GOT3 (cell line): ENCODE measurements at regions not wholly inside any gene's neighbourhood (a gene's known extent, or its start where the extent isn't known, plus 50 kb on each side); places are given as distances from the start of the nearest gene placed in this dataset.
"Not testable (repeated sequence)": the region's sequence is repeated elsewhere in the genome, so short reads cannot be mapped to it uniquely, and the experiment has no call there.

Experiments
- DNase-seq: peaks from one replicate; lab custom pipeline; 2025; ENCODE audit warnings: mixed read lengths; lab: John Stamatoyannopoulos, UW

DNA sequence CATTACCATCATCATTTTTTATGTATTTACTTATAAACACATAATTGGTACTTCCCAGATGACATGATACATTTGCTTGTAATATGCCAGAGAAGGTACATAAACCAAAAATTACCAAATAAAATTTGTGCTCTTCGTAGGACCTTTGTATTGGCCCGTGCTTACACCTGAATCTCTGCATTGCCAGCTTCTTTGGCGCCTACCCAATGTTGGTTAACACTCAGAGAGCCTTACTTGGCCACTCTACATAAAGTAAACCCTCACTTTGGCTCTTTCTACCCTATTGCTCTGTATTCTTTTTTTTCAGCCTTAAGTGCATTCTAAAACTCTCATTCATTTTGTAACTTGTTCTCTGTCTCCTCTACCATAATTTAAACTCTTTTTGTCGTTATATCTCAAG is 148.1 kb upstream of the ZNF608 start:
- DNase-seq = no peak

DNA sequence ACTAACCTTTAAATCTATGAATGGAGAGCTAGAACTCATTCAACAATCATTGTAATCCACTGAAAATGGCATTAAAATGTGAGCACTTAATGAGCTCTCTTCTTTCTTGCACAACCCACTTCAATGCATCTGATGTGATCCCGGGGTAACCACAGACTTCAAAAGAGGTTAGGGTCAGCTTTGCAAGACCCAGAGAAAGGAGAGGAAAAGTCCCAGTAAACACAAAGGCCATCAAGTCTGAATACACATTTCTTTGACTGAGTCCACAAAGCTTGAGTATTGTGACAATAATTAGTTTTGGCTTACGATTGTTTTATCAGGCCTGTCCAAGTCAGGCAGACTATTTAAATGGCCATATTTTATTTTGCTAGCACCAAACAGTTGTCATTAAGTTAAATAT is 148.8 kb upstream of the ZNF608 start:
- DNase-seq = no peak

DNA sequence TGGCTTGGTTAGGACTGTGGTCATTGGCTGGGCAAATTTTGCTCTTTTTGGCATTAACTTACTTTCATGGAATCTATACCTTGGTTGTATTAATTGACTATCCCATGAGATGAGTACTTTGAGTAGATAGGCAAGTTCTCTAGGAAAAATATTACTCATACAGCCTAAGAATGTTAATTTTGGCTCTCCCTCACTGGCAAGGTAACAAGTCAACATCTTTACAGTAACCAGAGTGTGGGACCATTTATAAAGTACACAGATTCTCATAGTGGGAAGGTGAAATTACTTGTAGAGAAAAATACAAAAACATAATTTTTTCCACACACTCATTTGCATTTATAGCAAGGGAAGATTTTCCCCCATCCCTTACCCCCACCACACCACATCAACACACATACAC is 154.6 kb upstream of the ZNF608 start:
- no peak for DNase-seq

DNA sequence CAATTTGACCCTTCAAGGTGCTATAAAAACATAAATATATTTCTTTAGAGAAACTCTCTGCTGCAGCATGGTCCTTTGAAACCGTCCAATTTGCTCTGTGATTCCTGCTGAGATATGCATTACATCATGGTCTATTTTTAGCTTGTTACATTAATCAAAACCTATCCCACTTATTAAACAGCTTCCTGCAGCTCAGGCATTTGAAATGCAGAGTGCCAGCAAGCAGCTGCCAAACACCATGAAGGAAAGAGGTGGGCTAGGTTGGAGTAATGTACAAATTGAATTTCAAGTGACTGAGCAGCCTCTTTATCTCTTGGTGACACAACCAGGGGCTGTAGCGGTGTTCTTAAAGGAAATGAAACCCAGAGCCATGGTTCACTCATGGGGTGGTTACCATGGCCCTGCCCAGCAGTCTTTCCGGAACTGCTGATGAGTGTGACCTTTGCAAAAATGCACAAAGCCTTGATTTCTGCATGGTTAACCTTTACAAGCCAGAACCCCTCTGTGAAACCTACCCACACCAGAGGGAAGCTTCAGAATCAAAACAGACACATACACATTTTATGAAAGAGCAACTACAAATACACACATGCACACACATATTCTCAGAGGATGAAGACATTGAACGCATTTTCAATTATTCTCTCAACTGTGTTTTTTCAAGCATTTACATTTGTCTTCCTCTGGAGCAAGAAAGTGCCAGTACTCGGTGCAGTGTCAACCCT is 155.8 kb upstream of the ZNF608 start:
- no peak for DNase-seq

DNA sequence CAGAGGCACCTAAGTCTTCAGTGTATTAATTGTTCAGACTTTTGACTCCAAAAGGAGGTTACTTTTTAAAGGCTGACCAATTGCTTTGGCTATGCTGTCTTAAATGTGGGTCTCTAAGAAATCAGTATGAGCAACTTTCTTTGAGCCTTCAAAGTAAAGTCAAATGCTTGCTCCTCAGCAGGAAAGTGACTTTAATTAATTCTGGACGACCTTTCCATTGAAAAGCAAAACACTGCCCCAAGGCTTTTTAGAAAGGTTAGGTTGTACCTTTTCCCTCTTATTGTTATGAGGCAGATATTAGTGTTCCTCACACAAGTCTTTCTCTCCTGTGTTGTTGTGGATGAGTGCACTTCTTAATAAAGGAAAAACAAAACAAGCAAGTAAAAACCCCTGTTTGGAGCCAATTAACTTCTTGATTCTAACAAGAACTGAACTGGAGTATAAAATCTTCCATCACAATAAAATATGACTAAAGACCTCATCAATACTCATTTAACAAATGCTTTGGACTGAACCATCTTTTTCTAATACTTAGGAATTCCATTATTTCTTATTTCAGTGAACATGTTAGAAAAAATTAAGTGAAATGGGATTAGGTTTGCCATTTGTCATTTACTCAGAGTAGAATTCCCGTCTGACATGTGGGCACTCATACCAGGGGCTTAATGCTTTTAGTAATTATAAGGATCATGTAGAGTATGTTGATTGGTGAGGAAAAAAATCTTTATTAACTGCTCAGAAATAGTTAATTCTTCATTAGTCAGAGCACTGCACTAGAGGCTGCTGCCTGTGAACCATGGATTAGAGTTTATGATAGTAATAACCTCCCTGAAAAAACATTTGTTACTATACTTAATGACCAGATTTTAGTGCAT is 159.1 kb upstream of the ZNF608 start:
- no peak for DNase-seq

DNA sequence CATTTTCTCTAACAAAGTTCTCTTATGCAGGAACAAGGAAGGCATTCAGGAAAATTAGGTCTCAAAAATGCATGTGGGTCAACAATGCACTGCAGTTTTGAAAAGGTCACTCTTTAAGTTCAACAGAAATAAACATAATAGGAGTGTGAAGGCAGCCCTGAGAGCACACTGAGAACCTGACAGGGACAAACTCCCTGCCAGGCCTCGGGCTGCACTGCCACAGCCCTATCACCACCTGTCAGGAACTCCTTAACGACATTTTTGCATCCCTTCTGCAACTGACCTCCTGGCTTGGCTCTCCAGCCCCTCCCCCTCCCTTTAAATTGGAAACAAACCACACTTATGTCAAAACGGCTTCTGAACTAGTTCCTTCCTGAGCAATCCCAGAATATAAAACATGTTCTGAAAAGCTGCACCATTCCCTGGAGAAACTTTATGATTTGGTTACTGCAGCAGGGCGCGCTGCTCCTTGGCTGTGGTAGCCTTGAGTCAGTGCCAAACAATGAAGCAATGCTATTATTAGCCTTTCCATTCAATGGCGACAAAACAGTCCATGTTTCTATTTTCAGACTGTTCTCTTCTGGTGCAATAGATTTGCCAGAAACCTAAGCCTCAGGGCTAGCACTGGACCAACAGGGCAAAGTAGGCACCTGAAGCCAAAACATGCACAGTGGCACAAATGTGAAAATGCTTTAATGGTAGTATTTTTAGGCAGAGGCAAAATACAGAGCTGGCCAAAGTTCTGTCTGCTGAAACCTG is 160.1 kb upstream of the ZNF608 start:
- no peak for DNase-seq

DNA sequence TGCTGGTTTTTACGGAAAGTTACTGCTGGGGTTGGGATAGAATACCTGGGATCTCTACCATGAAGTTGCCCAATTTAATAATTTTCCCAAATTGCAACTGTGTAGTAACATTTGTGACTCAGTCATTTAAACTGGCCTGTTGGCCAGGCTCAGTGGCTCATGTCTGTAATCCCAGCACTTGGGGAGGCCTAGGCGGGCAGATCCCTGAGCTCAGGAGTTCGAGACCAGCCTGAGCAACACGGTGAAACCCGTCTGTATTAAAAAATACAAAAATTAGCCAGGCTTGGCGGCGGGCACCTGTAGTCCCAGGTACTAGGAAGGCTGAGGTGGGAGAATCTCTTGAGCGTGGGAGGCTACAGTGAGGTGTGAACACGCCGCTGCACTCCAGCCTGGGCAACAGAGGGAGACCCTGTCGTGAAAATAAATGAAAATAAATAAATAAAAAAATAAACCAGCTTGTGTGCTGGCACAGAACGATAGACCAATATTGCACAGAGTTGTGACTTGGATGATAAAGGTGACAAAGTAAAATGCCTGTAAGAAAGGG is 160.7 kb upstream of the ZNF608 start:
- DNase-seq = no peak

DNA sequence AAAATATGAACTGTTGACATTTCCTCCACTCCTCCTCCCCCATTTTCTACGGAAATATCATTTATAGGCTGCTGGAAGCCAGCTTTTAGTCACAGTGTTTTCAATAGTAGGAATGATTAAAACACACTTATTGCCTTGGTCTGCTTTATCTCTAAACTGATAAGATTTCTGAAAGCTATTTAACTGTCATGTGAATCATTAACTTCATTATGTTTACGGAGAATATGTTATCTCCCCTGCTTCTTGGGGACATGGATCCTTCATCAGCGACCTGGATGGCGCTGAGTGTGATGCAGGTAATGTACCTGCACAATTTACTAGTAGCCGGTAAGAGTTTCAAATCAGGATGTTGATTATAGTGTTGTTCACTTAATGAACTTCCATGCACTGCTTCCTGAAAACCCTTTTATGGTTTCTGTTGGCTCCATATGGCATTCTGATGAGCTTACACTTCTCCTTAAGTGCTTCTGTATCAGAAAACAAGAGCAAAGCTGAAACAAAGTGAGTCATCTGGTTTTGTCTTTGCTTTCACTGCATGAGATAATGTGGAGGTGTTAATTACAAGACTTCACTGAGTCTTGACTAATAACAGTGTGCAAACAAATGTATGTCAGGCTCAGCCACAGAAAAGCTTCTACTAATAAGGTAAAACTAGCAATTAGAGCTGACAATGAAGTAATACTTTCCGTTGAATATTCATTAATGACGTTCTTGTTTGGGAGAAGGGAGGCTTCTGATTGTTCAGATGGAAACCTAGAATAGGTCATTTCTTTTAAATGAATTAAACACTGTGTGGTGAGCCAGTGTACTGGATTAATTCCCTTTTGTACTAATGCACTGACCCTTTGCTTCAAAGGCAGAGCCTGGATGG is 162.4 kb upstream of the ZNF608 start:
- DNase-seq = no peak

DNA sequence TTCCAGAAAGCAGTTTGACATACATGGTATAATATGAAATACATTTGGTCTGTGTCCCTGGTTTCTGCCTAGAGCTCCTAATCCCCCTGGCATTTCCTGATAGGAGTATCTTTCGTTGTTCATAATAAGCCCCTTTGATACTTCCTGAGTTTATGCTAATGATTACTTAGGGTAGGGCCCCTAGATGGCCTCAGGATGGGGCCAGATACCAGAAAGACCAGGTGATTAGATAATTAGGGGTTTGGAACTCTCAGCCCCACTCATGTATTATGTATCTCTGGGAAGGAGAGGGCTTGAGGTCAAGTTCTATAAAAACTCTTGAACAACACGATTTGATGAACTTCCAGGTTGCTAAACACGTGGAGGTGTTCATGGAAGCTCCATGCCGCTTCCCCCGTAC is 163.3 kb upstream of the ZNF608 start:
- DNase-seq = no peak

DNA sequence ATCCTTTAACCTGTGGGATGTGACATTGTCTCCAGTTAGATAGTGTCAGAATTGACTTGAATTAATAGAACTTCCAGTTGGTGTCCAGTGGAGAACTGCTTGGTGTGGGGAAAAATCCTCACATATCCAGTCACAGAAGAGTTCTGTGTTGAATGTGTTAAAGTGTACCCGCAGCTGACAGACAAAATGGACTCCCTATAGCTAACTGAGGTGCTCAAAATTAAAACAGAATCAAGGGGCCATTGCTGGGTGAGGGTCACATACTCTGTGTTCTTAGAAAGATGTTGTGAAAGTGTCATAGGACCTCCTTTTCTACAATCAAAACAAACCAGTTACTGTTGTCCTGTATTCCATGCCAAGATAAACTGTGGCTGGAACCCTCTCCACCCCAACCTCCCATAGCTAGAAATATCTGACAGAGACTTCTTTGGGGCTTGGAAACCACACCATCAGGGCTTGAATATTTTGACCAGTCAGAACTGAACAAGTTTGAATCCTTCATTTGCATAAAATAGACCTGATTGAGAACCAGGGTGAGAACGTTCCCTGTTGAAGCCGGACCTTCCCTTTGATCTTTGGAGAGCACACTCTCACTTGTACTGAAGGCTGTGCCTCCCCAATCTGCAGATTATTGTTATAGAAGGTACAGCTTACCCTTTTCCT is 164.0 kb upstream of the ZNF608 start:
- no peak for DNase-seq

DNA sequence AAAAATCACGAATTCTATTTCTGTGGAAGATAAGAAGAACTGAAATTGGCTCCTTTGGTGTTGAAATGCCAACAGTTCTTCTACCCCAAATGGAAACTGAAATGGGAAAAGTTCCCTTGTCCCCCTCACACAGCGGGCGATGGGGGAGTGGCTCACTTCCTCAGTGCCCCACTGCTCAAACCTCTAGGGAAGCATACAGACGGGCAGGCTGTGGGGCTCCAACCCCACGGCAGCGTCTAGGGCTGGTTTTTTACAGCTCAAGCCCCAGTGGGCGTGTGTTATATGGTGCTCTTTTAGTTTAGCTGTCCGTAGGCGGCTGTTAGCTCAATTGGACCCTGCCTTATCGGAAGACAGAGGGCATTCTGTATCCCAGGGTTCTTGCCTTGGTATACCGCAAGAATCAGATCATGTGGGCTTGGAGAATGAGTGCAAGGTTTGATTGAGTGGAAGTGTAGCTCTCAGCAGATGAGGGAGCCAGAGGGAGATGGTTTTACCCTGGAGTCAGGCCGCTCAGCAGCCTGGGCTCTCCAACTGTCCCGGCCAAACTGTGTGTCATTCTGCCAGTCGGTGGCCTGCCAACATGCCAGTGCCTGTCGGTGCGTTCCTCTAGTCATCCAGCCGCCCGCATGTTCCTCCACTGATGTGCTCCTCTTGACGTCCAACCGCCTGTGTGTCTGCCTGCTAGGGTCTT is 166.3 kb upstream of the ZNF608 start:
- no peak for DNase-seq

DNA sequence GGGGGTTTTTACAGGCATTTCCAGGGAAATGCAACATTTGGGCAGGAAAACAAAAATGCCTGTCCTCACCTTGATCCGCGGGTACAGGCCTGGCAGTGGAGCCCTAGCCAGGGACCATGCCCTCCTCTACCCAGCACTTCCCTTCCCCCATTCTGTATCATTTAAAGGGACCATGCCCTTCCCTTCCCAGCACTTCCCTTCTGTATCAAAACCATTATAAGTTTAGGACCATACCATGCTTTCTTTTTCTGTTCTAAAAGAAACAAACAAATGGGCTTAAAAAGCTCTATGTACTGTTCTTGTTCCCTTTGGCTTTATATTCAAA is 166.9 kb upstream of the ZNF608 start:
- no peak for DNase-seq

DNA sequence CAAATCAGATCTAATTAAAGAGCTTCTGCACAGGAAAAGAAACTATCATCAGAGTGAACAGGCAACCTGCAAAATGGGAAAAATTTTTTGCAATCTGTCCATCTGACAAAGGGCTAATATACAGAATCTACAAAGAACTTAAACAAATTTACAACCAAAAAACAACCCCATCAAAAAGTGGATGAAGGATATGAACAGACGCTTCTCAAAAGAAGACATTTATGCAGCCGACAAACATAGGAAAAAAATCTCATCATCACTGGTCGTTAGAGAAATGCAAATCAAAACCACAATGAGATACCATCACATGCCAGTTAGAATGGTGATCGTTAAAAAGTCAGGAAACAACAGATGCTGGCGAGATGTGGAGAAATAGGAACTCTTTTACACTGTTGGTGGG is 169.9 kb upstream of the ZNF608 start:
- DNase-seq = not testable (repeated sequence)

DNA sequence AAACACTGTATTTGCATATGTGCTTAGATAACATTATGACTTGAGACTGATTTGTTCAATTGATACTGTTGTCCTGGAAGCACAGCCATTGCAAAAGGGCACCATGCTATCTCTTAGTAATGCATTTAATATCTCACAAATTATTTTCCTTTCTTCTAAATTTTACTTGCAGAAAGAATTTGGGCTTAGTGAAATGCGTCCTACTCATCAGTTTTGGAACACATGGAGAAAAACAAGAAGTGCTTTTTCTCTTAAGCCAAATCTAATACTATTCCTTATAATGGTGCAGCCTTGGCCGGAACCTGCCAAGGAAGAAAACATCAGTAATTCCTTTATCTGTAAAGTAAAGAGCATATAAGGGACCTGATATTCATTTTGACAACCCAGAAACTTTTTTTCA is 172.2 kb upstream of the ZNF608 start:
- no peak for DNase-seq

DNA sequence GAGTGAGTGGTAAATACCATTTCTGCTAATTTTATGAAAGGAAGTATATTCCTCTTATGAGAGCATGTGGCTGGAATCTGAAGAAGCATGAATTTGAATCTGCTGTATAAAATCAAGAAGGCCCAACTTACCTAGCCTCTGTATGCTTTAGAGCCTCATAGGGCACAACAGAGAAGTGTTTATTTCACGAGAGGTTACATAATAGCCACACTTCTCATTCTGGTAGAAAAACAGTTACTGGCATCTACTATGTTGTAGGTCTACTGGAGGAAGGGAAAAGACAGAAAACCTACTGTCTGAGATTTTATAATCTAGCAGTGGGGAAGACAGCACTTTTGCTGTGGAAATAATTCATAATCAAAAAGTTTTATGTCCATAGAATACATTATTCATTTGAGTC is 172.6 kb upstream of the ZNF608 start:
- no peak for DNase-seq

DNA sequence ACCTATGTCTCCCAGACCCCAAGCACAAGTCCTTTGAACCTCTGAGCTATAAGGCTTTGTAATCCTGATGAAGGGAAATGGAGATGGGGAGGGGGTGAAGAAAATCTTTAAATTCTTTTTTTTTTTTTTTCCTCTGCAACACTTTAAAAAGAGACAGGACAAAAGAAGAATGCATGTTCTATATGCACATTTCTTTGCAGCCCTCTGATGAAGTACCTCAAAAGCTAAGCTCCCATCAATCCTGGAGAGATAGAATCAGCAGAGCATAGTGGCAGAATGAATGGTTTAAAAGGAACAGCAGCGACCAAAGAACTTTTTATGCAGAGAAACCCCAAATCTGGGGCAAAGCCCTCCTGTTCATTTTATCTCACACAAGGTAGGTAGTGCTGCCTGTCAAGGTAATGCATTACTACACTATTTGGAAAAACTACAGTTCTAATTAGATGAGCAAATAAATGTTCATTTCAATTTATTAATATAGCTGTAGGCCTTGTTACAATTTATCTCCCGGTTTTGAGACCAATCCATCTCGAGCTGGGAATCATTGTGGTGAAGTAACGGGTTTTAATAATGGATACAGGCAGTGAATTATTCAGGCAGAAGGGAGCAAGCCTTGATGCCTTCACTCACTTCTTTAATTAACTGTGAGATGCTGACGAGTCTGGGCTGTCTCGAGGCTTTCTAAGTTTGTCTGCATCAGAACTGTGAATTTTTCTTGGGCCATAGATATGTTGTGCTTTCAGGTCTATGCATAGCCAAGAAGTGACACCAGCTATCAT is 173.5 kb upstream of the ZNF608 start:
- DNase-seq = no peak

DNA sequence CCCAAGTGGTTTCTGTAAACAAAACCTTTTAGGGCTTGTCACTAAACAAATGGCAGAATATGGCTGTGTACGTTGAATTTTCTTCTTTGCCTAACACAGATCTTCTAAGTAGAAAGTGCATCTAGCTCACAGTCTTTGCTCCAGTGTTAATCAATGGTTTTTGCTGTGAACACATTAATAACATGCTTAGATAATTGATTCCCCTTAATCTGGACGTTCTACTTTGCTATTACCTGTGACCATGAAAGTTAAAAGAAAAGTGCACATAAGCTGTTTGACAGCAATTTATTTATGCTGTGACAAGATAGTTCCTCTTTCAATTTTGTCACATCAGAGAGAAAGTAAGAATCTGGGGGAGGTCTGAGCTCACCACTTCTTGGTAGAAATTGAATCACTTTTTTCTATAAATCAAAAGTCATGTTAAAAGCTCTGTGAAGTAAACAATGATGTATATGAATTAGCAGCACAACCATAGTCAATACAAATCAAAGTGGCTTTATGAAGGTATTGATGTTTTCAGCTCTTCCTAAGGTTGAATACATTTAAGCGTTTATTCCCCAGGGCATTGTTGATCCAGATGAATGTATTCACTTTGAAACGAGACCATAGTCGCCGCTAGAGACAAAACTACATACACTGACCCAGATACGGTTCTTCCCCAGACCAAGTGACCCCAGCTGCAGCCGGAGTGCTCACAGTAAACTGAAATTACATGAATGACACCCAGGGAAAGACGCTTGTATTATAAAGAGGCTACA is 174.6 kb upstream of the ZNF608 start:
- DNase-seq = no peak

DNA sequence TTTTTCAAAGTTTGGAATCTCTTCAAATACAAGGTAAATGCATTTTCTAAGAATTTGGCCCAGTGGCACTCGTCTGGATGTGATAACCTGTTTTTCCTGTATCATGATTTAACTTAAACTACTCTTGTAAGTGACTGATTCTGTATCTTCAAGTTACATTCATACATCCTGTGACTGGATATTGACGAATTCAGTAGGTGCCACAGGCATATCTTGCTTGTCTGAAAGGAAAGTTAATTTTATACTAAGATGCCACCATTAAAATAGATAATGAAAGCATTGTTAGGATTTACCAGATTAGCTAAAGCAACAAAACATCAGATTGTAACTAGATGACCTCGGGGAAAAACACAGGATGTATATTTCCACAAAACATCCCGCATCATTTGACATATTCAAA is 175.3 kb upstream of the ZNF608 start:
- DNase-seq = no peak
